Activated T-cell treated with anti-CD3 and anti-CD28 coated beads, Interleukin-2, amount 50 U/mL, for 72 hours (primary cell): ENCODE measurements at regions not wholly inside any gene's neighbourhood (a gene's known extent, or its start where the extent isn't known, plus 50 kb on each side); places are given as distances from the start of the nearest gene placed in this dataset.

ENCODE experiments used
- ATAC-seq, 2 donors: fragments of 150-1000 bp; cut with Tn5 transposase; replicated peaks in 1 of 2; 2 replicates each; pipeline ENCODE4 v1.10.0; 2021; ENCODE audit warnings: moderate library complexity in 2 of 2, mild to moderate bottlenecking in 1 of 2
- DNase-seq, 2 donors: peaks; one replicate each; pipeline ENCODE4 v3.0.0; 2021 to 2022; ENCODE audit warnings: mixed read lengths in 1 of 2
- H3K27ac Mint-ChIP-seq: one replicate; pipeline ENCODE4 v1.8.0; 2022; ENCODE audit warnings: mild to moderate bottlenecking, moderate library complexity, mixed read lengths
- H3K27me3 Mint-ChIP-seq: one replicate; pipeline ENCODE4 v1.8.0; 2022; ENCODE audit warnings: low read depth, mixed read lengths
- H3K36me3 Mint-ChIP-seq, 2 donors: one replicate each; pipeline ENCODE4 v1.8.0; 2022; ENCODE audit warnings: mixed read lengths in 2 of 2, mild to moderate bottlenecking in 1 of 2; ENCODE audit not compliant: insufficient read depth in 2 of 2
- H3K4me1 Mint-ChIP-seq: one replicate; pipeline ENCODE4 v1.8.0; 2022; ENCODE audit warnings: low read depth, mixed read lengths
- H3K4me3 Mint-ChIP-seq, 2 donors: one replicate each; pipeline ENCODE4 v1.8.0; 2022; ENCODE audit warnings: mild to moderate bottlenecking in 2 of 2, mixed read lengths in 2 of 2, moderate library complexity in 2 of 2
- H3K9me3 Mint-ChIP-seq, 2 donors: one replicate each; pipeline ENCODE4 v1.8.0; 2022; ENCODE audit warnings: mixed read lengths in 2 of 2

DNA sequence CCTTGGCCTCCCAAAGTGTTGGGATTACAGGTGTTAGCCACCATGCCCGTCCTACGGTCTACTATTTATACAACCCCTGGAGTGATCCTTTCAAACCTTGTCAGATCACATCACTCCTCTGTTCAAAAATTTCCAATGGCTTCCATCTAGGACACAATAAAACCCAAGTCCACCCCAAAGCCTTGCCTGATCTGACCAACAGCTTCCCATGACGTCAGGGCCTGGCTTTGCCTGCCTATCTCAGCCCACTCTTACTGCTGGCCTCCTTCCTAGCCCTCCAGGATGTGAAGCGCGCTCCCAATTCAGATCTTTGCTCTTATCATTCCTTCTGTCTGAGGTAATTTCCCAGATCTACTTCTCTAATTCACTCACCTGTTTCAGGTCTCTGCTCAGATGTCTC lies 128.4 kb downstream of the LINC00237 start:
- Mint-ChIP-seq H3K27me3 (no peaks in the 10 kb centered on the region), H3K36me3 (no peaks in the 10 kb centered on the region), H3K27ac (no peak overlapping the region), H3K4me1 (no peaks in the 10 kb centered on the region), H3K4me3 (no peak overlapping the region), H3K9me3 (peaks cover 6 to 10% of the 10 kb centered on the region in 2 donors)
- DNase-seq = no peak
- ATAC-seq = no peak

DNA sequence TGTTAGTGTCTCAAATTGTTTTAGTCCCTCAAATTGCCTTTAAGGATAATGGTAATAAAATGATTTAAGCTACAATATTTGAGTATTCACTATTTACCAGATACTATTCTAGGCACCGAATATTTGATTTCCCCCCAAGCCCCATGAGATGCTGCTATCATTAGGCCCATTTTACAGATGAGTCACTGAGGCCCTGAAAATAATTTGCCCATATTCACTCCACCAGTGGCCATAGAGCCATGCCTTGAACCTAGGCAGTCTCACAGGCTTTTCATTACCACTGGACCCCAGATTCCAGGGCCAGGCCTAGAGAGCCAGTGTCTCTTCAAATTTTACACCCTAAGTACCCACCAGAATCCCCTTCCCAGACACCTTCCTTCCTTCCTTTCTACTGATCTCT lies 133.7 kb downstream of the LINC00237 start:
- ATAC-seq = no peak
- no peak overlapping the region for H3K27ac Mint-ChIP-seq

DNA sequence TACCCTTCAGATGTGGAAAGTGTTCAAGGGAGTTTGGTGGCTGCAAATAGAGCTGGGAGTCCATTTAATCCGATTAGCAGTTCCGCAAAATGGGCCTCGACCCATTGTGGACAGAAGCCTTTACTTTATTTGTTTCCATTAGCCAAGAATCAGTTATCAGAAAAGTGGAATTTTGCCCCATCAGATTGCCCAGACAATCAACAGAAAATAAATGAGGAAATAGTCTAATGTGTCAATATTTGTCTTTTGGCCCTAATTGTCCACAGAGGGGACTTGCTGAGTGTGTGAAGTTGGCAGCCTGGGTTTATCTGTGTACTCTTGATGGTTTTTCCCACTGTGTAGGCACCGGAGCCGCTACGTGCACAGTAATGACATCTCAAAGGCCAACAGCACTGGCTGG lies 134.3 kb downstream of the LINC00237 start:
- H3K27me3 Mint-ChIP-seq = no peaks in the 10 kb centered on the region
- H3K4me3 Mint-ChIP-seq = no peak overlapping the region
- no peak for DNase-seq
- ATAC-seq = no peak
- H3K4me1 Mint-ChIP-seq = no peaks in the 10 kb centered on the region
- no peak overlapping the region for H3K27ac Mint-ChIP-seq
- H3K36me3 Mint-ChIP-seq = no peaks in the 10 kb centered on the region
- no peaks in the 10 kb centered on the region for H3K9me3 Mint-ChIP-seq

More for the DNA sequence above, 133.7 kb downstream of the LINC00237 start:
- H3K27me3 Mint-ChIP-seq = no peaks in the 10 kb centered on the region
- no peaks in the 10 kb centered on the region for H3K36me3 Mint-ChIP-seq
- no peak for DNase-seq
- H3K4me1 Mint-ChIP-seq = no peaks in the 10 kb centered on the region
- peaks cover 0 to 3% of the 10 kb centered on the region in 2 donors for H3K9me3 Mint-ChIP-seq
- no peak overlapping the region for H3K4me3 Mint-ChIP-seq

DNA sequence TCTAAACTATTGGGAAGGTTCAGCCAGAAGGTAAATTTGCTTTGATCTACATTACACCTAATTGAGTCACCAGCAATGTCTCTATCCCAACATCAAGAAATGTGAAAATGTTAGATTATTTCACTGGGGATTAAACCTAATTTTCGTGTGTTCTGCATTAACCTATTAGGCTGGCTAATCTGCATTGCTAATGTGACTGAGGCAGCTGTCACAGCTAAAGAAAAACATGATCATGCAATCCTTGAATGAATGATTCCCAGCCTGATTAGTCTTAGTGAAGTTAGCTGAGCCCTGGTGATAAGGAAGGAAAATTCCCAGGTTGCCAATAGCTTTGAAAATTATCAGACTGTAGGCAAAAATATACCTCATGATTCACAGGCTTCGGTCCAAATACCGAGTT lies 135.3 kb downstream of the LINC00237 start:
- DNase-seq = no peak
- Mint-ChIP-seq H3K27me3 (no peaks in the 10 kb centered on the region), H3K27ac (no peak overlapping the region), H3K9me3 (no peaks in the 10 kb centered on the region), H3K4me1 (no peaks in the 10 kb centered on the region), H3K4me3 (no peak overlapping the region), H3K36me3 (no peaks in the 10 kb centered on the region)
- ATAC-seq = no peak

DNA sequence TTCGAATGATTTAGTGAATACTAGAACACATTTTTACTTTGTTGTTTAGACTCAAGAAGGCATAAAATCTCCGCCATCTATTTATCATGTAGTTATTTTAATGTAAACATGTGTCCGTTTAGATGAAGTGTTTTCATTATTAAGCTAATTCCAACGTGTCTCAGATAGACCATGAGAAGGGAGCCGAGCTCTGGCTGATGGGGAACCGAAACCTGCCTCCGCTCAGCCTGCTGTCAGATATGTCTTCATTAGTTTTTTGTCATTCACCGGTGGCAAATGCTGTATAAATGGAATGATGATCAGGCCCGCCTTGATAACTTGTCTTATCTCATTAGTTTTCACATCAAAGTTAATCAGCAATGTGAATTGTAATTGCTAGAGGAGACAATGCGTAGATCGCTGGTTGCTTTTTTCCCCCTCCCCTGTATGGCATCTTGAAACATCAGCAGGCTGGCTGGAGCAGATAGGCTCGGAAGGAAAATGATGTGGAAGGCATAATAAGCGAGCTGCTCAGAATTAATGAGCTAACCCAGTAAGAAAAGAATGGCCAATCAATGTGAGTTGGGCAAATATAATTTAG lies 136.4 kb downstream of the LINC00237 start:
- H3K36me3 Mint-ChIP-seq = no peaks in the 10 kb centered on the region
- H3K27ac Mint-ChIP-seq = no peak overlapping the region
- DNase-seq = no peak
- H3K9me3 Mint-ChIP-seq = no peaks in the 10 kb centered on the region
- no peak overlapping the region for H3K4me3 Mint-ChIP-seq
- H3K27me3 Mint-ChIP-seq = no peaks in the 10 kb centered on the region
- no peak for ATAC-seq
- no peaks in the 10 kb centered on the region for H3K4me1 Mint-ChIP-seq

DNA sequence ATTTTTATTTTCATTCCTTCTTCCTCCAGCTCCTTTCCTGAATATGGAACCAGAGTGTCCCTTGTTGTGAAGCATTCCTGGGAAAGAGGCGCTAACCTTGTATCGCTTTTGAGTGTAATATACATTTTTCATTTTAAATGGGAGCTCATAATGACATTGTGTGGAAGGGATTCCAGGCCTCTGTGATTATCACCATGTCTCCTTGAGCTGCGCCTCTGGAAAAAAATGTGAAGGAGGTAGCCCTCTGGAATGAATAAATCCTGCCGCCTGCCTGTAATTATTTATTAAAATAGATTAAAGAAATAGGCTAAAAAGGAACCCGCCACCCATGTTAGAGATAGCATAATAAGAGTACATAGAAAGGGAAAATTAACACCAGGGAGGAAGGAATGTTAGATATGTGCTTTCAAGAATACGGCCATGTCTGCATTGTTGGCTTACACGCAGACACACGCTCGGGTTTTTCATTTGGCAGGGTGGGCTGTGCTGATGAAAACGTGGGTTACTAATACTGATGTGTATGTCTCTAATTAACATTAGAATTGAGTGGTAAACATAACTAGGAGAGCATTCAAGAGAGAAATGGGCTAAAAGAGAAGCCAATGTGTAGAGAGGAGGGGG lies 138.5 kb downstream of the LINC00237 start:
- ATAC-seq (no peak), DNase-seq (no peak)
- Mint-ChIP-seq H3K27ac (no peak overlapping the region), H3K9me3 (no peaks in the 10 kb centered on the region), H3K36me3 (no peaks in the 10 kb centered on the region), H3K4me3 (no peak overlapping the region), H3K4me1 (no peaks in the 10 kb centered on the region), H3K27me3 (no peaks in the 10 kb centered on the region)

DNA sequence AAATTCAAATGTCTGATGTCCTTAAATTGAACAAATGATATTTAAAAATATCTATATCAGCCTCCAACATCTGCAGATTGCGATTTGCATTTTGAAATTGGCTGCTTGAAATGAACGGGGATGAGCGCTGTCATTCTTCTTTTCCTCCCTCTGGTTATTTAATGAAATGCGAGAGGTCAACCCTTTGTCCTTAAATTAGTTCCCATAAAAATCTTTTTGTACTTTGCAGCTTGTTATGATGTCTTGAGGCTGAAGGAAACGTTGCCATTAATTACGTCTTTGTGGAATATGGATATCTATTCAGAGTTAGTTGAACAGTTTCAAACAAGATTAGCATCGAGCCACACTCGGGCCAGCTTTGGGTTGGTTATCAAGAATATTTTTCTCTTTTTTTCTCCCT lies 140.0 kb downstream of the LINC00237 start:
- no peaks in the 10 kb centered on the region for H3K36me3 Mint-ChIP-seq
- no peak for ATAC-seq

DNA sequence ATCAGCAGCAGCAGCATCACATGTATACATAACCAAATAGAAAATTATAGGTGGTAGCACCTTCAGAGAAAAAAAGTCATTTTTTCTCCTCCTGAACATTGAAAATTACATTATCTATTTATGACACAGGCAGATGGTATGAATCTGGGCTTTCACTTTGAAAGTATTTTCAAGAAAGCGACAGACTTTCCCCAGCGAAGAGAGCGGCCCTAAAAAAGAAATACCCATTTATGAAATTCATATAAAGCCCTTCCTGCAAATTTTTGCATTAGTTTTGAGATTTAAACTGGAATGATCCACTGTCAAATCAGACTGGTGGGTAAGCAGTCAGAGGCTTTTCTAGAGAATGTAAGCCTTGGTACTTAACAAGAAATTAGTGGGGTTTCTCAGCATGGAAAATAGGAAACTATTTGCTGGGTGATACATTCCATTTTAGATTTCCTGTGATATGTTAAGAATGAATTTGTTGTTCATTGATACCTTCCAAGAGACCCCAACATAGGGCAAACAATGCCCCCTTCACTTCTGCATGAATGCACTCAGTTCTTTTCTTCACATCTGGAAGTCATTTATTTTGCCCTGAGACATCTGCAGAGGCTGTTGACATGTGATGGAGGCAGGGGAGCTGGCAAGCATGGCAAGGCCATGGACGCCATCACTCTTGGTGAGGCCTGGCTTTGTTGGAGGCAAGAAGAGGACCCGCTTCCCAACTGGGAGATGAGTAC lies 147.0 kb downstream of the LINC00237 start:
- Mint-ChIP-seq H3K4me1 (no peaks in the 10 kb centered on the region), H3K27ac (no peak overlapping the region), H3K36me3 (no peaks in the 10 kb centered on the region), H3K27me3 (peaks cover 43% of the 10 kb centered on the region), H3K4me3 (no peak overlapping the region), H3K9me3 (no peaks in the 10 kb centered on the region)
- ATAC-seq (no peak), DNase-seq (no peak)

More for the DNA sequence above, 140.0 kb downstream of the LINC00237 start:
- Mint-ChIP-seq H3K27me3 (peaks cover 12% of the 10 kb centered on the region), H3K4me3 (no peak overlapping the region), H3K4me1 (no peaks in the 10 kb centered on the region), H3K27ac (no peak overlapping the region), H3K9me3 (no peaks in the 10 kb centered on the region)
- no peak for DNase-seq

DNA sequence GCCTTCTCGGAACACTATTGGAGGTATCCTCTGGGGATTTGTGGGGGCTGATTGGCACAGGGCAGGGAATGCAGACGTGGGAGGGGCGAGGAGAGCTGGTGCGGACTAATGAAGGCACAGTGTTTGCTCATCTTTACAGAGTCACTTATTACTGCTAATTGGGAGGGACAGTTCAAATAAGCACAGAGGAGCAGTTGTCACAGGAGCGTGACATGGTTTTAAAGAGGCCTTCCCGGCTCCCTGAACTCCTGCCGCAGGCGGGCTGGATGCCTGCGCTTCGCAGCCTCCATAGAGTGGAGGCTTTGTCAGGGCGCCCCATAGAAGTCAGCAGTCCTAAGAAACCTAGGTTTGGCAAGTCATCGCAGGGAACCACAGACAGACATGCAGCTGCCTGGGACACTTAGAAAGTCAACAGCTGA lies 149.6 kb downstream of the LINC00237 start:
- Mint-ChIP-seq H3K4me3 (no peak overlapping the region), H3K36me3 (no peaks in the 10 kb centered on the region), H3K27ac (no peak overlapping the region), H3K9me3 (no peaks in the 10 kb centered on the region), H3K27me3 (peaks cover 55% of the 10 kb centered on the region), H3K4me1 (no peaks in the 10 kb centered on the region)
- no peak for ATAC-seq
- DNase-seq = no peak

DNA sequence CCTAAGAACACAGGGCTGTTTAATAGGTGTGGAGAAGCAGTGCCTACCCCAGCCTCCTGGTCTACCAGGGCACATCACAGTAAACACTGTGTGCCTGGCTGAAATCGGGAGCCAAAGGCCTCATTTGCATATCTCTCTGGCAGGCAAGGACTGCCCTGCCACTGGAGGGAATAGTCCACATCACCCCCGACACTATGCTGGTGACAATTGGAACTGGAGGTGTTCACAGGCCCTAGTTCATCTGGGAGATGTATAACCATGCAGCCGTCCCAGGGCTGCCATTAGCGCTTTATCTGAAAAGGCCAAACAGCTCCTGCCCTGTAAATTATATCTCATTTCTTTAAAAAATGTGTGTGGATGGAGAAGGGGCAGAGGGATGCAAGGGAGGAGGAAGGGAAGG lies 150.3 kb downstream of the LINC00237 start:
- Mint-ChIP-seq H3K27me3 (peaks cover 49% of the 10 kb centered on the region), H3K27ac (no peak overlapping the region), H3K4me3 (no peak overlapping the region), H3K9me3 (no peaks in the 10 kb centered on the region), H3K4me1 (no peaks in the 10 kb centered on the region), H3K36me3 (no peaks in the 10 kb centered on the region)
- ATAC-seq (no peak), DNase-seq (no peak)

DNA sequence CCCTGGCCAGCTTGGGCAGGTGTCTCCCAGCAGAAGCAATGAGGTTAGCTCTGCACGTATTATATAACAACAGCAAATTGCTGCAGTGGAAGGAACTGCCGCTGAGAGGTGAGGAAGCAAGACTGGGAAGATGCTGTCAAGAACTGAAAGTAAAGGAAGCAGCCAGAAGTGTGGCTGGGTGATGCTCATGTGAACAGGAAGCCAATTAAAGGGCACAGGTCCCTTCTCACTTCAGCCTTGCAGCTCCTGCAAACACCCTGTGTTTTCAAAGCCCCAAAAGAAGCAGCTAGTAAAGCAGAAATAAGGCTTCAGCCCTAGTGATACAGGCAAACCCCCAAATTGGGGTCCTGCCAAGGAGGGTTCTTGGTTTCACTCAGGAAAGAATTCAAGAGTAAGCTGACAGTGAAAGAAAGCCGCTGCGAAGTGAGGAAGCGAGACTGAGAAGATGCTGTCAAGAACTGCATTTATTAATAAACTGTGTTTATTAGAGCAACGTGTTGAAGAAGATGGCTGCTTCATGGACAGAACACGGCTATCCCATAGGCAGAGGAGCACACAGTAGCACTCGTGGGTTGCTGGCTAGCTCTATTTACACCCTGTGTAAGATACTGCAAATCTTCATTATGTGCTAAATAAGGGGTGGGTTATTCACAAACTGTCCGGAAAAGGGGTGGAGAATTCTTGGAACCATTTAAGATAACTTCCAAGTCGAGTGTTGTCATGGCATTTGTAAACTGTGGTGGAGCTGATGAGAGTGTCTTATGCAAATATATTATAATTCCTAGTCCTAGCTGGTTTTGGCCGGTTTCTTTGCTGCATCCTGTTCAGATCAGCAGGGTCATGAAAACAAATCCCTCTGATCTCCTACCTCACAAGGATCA lies 152.2 kb downstream of the LINC00237 start:
- Mint-ChIP-seq H3K36me3 (no peaks in the 10 kb centered on the region), H3K27me3 (peaks cover 47% of the 10 kb centered on the region), H3K9me3 (no peaks in the 10 kb centered on the region), H3K4me3 (no peak overlapping the region), H3K27ac (no peak overlapping the region), H3K4me1 (no peaks in the 10 kb centered on the region)
- ATAC-seq (no peak), DNase-seq (no peak)

DNA sequence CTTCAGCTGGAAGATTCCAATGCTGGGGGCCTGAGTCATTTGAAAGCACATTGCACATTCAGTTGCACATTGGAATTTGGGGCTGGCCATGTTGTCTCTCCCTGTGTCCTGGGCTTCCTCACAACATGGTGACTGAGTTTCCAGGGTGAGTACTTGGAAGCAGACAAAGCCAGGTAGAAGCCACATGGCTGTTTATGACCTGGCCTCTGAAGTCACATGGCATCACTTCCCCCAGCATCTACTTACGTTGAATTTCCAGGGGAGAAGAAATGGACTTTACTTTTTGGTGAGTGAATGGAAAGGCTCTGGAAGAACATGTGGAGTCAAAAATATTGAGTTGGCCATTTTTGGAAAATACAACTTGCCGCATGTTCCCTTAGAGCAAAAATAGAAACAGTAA lies 155.5 kb downstream of the LINC00237 start:
- Mint-ChIP-seq H3K4me1 (no peaks in the 10 kb centered on the region), H3K27ac (no peak overlapping the region), H3K9me3 (no peaks in the 10 kb centered on the region), H3K27me3 (peaks cover 34% of the 10 kb centered on the region), H3K36me3 (peaks cover 0 to under 1% of the 10 kb centered on the region in 2 donors), H3K4me3 (no peak overlapping the region)
- ATAC-seq = no peak
- DNase-seq = no peak
